Endodermal cell (in vitro differentiated cells): ENCODE measurements at regions not wholly inside any gene's neighbourhood (a gene's known extent, or its start where the extent isn't known, plus 50 kb on each side); places are given as distances from the start of the nearest gene placed in this dataset.

ENCODE experiments used
- DNase-seq: peaks from one replicate; pipeline ENCODE4 v3.0.0-alpha.2; 2017
- H3K27ac ChIP-seq: 2 replicates; pipeline ENCODE4 v1.5.1; 2013; ENCODE audit warnings: mild to moderate bottlenecking, low read depth, low read length, moderate library complexity
- H3K27me3 ChIP-seq: 2 replicates; pipeline ENCODE4 v1.6.1; 2013; ENCODE audit warnings: mild to moderate bottlenecking, low read length, moderate library complexity; ENCODE audit not compliant: insufficient read depth, control insufficient read depth, poor library complexity, severe bottlenecking
- H3K36me3 ChIP-seq: 2 replicates; pipeline ENCODE4 v1.7.0; 2013; ENCODE audit warnings: mild to moderate bottlenecking, low read length, moderate library complexity; ENCODE audit not compliant: control insufficient read depth, insufficient read depth
- H3K4me1 ChIP-seq: one replicate; pipeline ENCODE4 v1.7.0; 2013; ENCODE audit warnings: low read length; ENCODE audit not compliant: control insufficient read depth, insufficient read depth
- H3K4me3 ChIP-seq: 2 replicates; pipeline ENCODE4 v1.5.1; 2013; ENCODE audit warnings: mild to moderate bottlenecking, low read length, moderate library complexity
- H3K9ac ChIP-seq: 2 replicates; pipeline ENCODE4 v1.6.1; 2013; ENCODE audit warnings: mild to moderate bottlenecking, low read length, moderate library complexity; ENCODE audit not compliant: poor library complexity, severe bottlenecking; ENCODE audit errors: extremely low read depth
- H3K9me3 ChIP-seq: 2 replicates; pipeline ENCODE4 v1.6.1; 2013; ENCODE audit warnings: mild to moderate bottlenecking, low read length, moderate library complexity; ENCODE audit not compliant: control insufficient read depth
- H3K27ac Mint-ChIP-seq: 2 replicates; pipeline ENCODE4 v1.8.0; 2020; ENCODE audit warnings: mixed read lengths
- H3K27me3 Mint-ChIP-seq: 2 replicates; pipeline ENCODE4 v1.8.0; 2021; ENCODE audit warnings: mild to moderate bottlenecking, mixed read lengths; ENCODE audit not compliant: insufficient read depth
- H3K36me3 Mint-ChIP-seq: 2 replicates; pipeline ENCODE4 v1.8.0; 2020; ENCODE audit warnings: low read depth, mixed read lengths
- H3K4me1 Mint-ChIP-seq: 2 replicates; pipeline ENCODE4 v1.8.0; 2020; ENCODE audit warnings: mixed read lengths
- H3K4me3 Mint-ChIP-seq: 2 replicates; pipeline ENCODE4 v1.8.0; 2020; ENCODE audit warnings: mild to moderate bottlenecking, moderate library complexity, mixed read lengths
- H3K9me3 Mint-ChIP-seq: 2 replicates; pipeline ENCODE4 v1.8.0; 2020; ENCODE audit warnings: mild to moderate bottlenecking, mixed read lengths
- WGBS, 2 experiments: methylation state at CpG; one replicate each; pipeline versions ENCODE4 v1.1.5 to v1.1.7; 2013; ENCODE audit warnings: missing lambda C conversion rate in 2 of 2, mixed read lengths in 1 of 2; ENCODE audit not compliant: insufficient coverage in 1 of 2, insufficient read length in 1 of 2; 5-methylcytosine and 5-hydroxymethylcytosine counted together
- TF ChIP-seq, protein P1 (sequence below): fragments of 200-600 bp; sonication (generic); conservative IDR thresholded peaks from 2 replicates; pipeline ENCODE4 v1.5.0; 2021; ENCODE audit warnings: antibody characterized with exemption, mild to moderate bottlenecking

DNA sequence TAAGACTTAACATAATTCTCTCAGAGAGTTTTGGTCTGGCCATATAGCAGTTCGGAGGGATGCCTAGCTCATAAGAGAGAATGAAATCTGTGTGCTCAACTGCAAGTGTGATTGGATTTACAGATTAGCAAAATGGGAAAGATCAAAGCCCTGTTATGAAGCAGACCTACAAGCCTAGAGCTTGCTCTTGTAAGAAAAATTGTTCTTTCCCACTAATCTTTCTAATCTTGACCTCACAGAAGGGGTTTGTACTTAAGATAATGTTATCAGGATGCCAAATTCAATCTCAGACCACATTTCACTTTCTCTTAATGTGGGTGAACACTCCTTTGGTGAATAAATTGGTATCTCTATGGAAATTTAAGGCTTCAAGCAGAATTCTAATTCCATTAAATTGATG, 267.2 kb downstream of the RAB38 start:
- H3K36me3 ChIP-seq: no peaks in the 10 kb centered on the region
- H3K4me1 Mint-ChIP-seq: peaks cover 3% of the 10 kb centered on the region
- no peaks in the 10 kb centered on the region for H3K9me3 Mint-ChIP-seq
- H3K4me3 ChIP-seq: no peak overlapping the region
- H3K27me3 Mint-ChIP-seq: peaks cover 41% of the 10 kb centered on the region
- no peak for DNase-seq
- no peak overlapping the region for H3K9ac ChIP-seq
- no peaks in the 10 kb centered on the region for H3K9me3 ChIP-seq
- no peak overlapping the region for H3K4me3 Mint-ChIP-seq
- TF ChIP-seq, protein P1, sequence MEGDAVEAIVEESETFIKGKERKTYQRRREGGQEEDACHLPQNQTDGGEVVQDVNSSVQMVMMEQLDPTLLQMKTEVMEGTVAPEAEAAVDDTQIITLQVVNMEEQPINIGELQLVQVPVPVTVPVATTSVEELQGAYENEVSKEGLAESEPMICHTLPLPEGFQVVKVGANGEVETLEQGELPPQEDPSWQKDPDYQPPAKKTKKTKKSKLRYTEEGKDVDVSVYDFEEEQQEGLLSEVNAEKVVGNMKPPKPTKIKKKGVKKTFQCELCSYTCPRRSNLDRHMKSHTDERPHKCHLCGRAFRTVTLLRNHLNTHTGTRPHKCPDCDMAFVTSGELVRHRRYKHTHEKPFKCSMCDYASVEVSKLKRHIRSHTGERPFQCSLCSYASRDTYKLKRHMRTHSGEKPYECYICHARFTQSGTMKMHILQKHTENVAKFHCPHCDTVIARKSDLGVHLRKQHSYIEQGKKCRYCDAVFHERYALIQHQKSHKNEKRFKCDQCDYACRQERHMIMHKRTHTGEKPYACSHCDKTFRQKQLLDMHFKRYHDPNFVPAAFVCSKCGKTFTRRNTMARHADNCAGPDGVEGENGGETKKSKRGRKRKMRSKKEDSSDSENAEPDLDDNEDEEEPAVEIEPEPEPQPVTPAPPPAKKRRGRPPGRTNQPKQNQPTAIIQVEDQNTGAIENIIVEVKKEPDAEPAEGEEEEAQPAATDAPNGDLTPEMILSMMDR: no peak
- peaks cover 81% of the 10 kb centered on the region for H3K27me3 ChIP-seq
- H3K27ac Mint-ChIP-seq: no peak overlapping the region
- H3K27ac ChIP-seq: no peak overlapping the region
- whole genome bisulfite sequencing, 2 experiments: 74 to 77% methylated on average over 1 of the region's 1 CpG
- H3K36me3 Mint-ChIP-seq: no peaks in the 10 kb centered on the region
- no peaks in the 10 kb centered on the region for H3K4me1 ChIP-seq

DNA sequence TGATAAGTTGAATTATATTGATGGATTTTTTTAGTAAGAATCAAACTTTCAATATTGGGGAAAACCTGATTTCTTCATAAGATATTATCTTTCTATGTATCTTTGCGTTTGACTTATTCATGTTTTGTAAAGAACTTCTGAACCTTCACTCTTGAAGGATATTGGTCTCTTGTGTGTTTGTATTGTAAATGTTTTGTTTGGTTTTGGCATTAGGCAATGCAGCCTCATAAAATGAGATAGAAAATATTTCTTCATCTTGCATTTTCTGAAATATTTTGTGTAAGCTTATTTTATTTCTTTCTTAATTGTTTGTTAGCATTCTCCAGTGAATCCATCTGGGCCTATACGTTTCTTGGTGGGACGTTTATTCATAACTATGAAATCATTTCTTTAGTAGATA, 271.9 kb downstream of the RAB38 start:
- Histone ChIP-seq H3K27me3 (peaks cover 52% of the 10 kb centered on the region), H3K9ac (no peak overlapping the region), H3K36me3 (no peaks in the 10 kb centered on the region), H3K9me3 (no peaks in the 10 kb centered on the region), H3K4me1 (no peaks in the 10 kb centered on the region), H3K4me3 (no peak overlapping the region), H3K27ac (no peak overlapping the region)
- no peaks in the 10 kb centered on the region for H3K9me3 Mint-ChIP-seq
- no peaks in the 10 kb centered on the region for H3K36me3 Mint-ChIP-seq
- TF ChIP-seq, protein P1: no peak
- H3K4me1 Mint-ChIP-seq: peaks cover 16% of the 10 kb centered on the region
- no peak for DNase-seq
- WGBS, 2 experiments: 96% methylated on average over 3 of the region's 3 CpGs; no CpG with 5 or more reads in 1 of the 2 experiments
- peaks cover 15% of the 10 kb centered on the region for H3K27me3 Mint-ChIP-seq
- H3K4me3 Mint-ChIP-seq: no peak overlapping the region
- H3K27ac Mint-ChIP-seq: no peak overlapping the region

DNA sequence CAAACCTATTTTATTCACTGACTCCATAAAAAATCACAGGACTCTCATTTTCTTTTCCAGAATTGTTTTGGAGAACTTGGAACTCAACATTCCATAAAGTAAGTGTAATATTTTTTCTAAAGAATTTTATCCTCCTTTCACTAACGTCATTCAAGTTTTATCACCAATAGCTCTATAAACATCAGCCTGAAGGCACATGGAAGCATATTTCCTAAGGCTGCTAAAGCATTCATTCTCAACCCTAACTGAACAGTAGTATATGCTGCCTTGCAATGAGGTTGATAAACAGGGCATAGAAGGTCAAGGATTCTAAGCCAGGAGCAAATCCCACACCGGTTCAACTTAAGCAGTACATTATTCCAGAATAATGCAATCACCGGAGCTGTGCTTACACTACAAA, 273.9 kb downstream of the RAB38 start:
- Histone ChIP-seq H3K4me1 (no peaks in the 10 kb centered on the region), H3K4me3 (no peak overlapping the region), H3K27ac (no peak overlapping the region), H3K36me3 (no peaks in the 10 kb centered on the region), H3K27me3 (peaks cover 43% of the 10 kb centered on the region), H3K9me3 (no peaks in the 10 kb centered on the region), H3K9ac (no peak overlapping the region)
- Mint-ChIP-seq H3K4me1 (peaks cover 13% of the 10 kb centered on the region), H3K4me3 (no peak overlapping the region), H3K36me3 (no peaks in the 10 kb centered on the region), H3K27me3 (peaks cover 13% of the 10 kb centered on the region), H3K27ac (no peak overlapping the region), H3K9me3 (no peaks in the 10 kb centered on the region)
- DNase-seq: no peak
- WGBS, 2 experiments: 93 to 100% methylated on average over 1 to 3 of the region's 3 CpGs
- TF ChIP-seq, protein P1: no peak
